Osteoblast (primary cell): ENCODE measurements at regions not wholly inside any gene's neighbourhood (a gene's known extent, or its start where the extent isn't known, plus 50 kb on each side); places are given as distances from the start of the nearest gene placed in this dataset.

ENCODE experiments used
- DNase-seq: peaks from one replicate; pipeline ENCODE4 v3.0.0; 2011; ENCODE audit warnings: low spot score, mixed read lengths; ENCODE audit not compliant: insufficient read length; ENCODE audit errors: missing footprints
- H2AFZ ChIP-seq: 2 replicates; pipeline ENCODE4 v1.6.0; 2011; ENCODE audit warnings: mild to moderate bottlenecking, low read length
- H3K27ac ChIP-seq: 2 replicates; pipeline ENCODE4 v1.5.1; 2011; ENCODE audit warnings: mild to moderate bottlenecking, low read depth, low read length, moderate library complexity
- H3K27me3 ChIP-seq: 2 replicates; pipeline ENCODE4 v1.6.0; 2012; ENCODE audit warnings: mild to moderate bottlenecking, control low read depth, inconsistent platforms, low read length, moderate library complexity; ENCODE audit not compliant: insufficient read depth
- H3K36me3 ChIP-seq: 2 replicates; pipeline ENCODE4 v1.5.1; 2011; ENCODE audit warnings: mild to moderate bottlenecking, low read length, control low read depth, moderate library complexity; ENCODE audit not compliant: insufficient read depth
- H3K4me1 ChIP-seq: 2 replicates; pipeline ENCODE4 v1.5.1; 2011; ENCODE audit warnings: mild to moderate bottlenecking, low read length, control low read depth, moderate library complexity; ENCODE audit not compliant: insufficient read depth
- H3K4me2 ChIP-seq: 2 replicates; pipeline ENCODE4 v1.6.0; 2011; ENCODE audit warnings: mild to moderate bottlenecking, low read length; ENCODE audit not compliant: insufficient read depth
- H3K4me3 ChIP-seq: fragments of 200-600 bp; sonication (generic); 3 replicates; pipeline ENCODE4 v1.5.1; 2012; ENCODE audit warnings: mild to moderate bottlenecking, low read length, inconsistent platforms; ENCODE audit not compliant: insufficient read depth
- H3K79me2 ChIP-seq: 2 replicates; pipeline ENCODE4 v1.6.0; 2012; ENCODE audit warnings: mild to moderate bottlenecking, low read length, control low read depth, inconsistent platforms; ENCODE audit not compliant: insufficient read depth
- H3K9me3 ChIP-seq: 2 replicates; pipeline ENCODE4 v1.5.1; 2011; ENCODE audit warnings: low read depth, low read length, control low read depth
- H4K20me1 ChIP-seq: 2 replicates; pipeline ENCODE4 v1.6.0; 2012; ENCODE audit warnings: mild to moderate bottlenecking, low read length, control low read depth; ENCODE audit not compliant: insufficient read depth
- TF ChIP-seq, protein P1 (sequence below): IDR thresholded peaks from 2 replicates; pipeline ENCODE4 v1.5.1; 2011; ENCODE audit warnings: mild to moderate bottlenecking, low read depth, low read length, moderate library complexity; ENCODE audit errors: extremely low read depth

- no peak overlapping the region for H3K27ac ChIP-seq
- DNase-seq = no peak
- H3K79me2 ChIP-seq = no peaks in the 10 kb centered on the region
- H3K36me3 ChIP-seq = no peaks in the 10 kb centered on the region
- H3K4me2 ChIP-seq = no peak overlapping the region
- no peaks in the 10 kb centered on the region for H3K9me3 ChIP-seq
- no peaks in the 10 kb centered on the region for H3K4me1 ChIP-seq
- H3K27me3 ChIP-seq = no peaks in the 10 kb centered on the region
- H4K20me1 ChIP-seq = no peaks in the 10 kb centered on the region
- TF ChIP-seq, protein P1, sequence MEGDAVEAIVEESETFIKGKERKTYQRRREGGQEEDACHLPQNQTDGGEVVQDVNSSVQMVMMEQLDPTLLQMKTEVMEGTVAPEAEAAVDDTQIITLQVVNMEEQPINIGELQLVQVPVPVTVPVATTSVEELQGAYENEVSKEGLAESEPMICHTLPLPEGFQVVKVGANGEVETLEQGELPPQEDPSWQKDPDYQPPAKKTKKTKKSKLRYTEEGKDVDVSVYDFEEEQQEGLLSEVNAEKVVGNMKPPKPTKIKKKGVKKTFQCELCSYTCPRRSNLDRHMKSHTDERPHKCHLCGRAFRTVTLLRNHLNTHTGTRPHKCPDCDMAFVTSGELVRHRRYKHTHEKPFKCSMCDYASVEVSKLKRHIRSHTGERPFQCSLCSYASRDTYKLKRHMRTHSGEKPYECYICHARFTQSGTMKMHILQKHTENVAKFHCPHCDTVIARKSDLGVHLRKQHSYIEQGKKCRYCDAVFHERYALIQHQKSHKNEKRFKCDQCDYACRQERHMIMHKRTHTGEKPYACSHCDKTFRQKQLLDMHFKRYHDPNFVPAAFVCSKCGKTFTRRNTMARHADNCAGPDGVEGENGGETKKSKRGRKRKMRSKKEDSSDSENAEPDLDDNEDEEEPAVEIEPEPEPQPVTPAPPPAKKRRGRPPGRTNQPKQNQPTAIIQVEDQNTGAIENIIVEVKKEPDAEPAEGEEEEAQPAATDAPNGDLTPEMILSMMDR = no peak
- H3K4me3 ChIP-seq = no peak overlapping the region
- H2AFZ ChIP-seq = no peak overlapping the region
Observed at GRCh38 chr5:60149081-60149480, 255.6 kb upstream of the PDE4D start.

- H3K36me3 ChIP-seq = no peaks in the 10 kb centered on the region
- no peaks in the 10 kb centered on the region for H3K27me3 ChIP-seq
- H3K27ac ChIP-seq = no peak overlapping the region
Observed at GRCh38 chr5:60148366-60148765, 254.8 kb upstream of the PDE4D start.

GRCh38 chr5:60147791-60148190, 254.3 kb upstream of the PDE4D start:
- no peak overlapping the region for H3K4me2 ChIP-seq
- no peaks in the 10 kb centered on the region for H4K20me1 ChIP-seq
- DNase-seq = no peak
- no peaks in the 10 kb centered on the region for H3K4me1 ChIP-seq
- no peak overlapping the region for H3K4me3 ChIP-seq
- H2AFZ ChIP-seq = no peak overlapping the region
- no peaks in the 10 kb centered on the region for H3K27me3 ChIP-seq
- H3K36me3 ChIP-seq = no peaks in the 10 kb centered on the region
- H3K9me3 ChIP-seq = no peaks in the 10 kb centered on the region
- no peak overlapping the region for H3K27ac ChIP-seq
- no peaks in the 10 kb centered on the region for H3K79me2 ChIP-seq
- TF ChIP-seq, protein P1 = no peak

More at GRCh38 chr5:60148366-60148765, 254.8 kb upstream of the PDE4D start:
- TF ChIP-seq, protein P1 = no peak
- H4K20me1 ChIP-seq = no peaks in the 10 kb centered on the region
- H3K4me1 ChIP-seq = no peaks in the 10 kb centered on the region
- DNase-seq = peak; percentile 4
- no peaks in the 10 kb centered on the region for H3K79me2 ChIP-seq
- no peaks in the 10 kb centered on the region for H3K9me3 ChIP-seq
- no peak overlapping the region for H3K4me2 ChIP-seq
- no peak overlapping the region for H3K4me3 ChIP-seq
- H2AFZ ChIP-seq = no peak overlapping the region

DNA sequence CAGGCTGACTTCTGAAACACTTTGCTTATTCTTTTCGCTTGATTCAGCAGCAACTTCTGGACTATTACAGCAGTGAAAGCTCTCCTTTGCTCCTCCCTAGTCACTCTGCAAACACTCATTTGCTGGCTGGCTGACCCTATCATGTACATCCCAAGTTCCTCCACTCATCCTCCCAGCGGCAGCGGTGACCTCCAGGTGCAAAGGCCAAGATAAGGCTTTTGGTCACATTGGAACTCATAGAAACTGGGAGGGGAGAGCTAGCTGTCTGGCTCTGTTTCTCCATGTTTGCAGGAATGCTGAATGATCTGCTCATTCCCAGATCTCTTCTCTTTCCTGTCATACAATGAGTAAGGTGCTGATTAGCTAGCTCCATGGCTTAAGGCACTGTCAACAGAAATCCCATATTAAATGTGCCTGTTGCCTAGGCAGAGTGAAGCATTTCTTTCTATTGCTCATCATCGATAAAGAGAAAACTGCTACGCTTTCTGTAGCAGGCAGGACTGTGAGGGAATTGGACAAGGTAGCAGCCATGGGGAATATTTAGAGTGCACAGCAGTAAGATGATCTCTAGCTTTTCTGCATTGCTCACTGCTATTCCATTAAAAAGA, 250.5 kb upstream of the PDE4D start:
- Histone ChIP-seq H3K4me3 (no peak overlapping the region), H2AFZ (no peak overlapping the region), H3K79me2 (no peaks in the 10 kb centered on the region), H3K9me3 (no peaks in the 10 kb centered on the region), H3K27ac (no peak overlapping the region), H4K20me1 (no peaks in the 10 kb centered on the region), H3K4me2 (no peak overlapping the region), H3K27me3 (no peaks in the 10 kb centered on the region), H3K4me1 (no peaks in the 10 kb centered on the region), H3K36me3 (no peaks in the 10 kb centered on the region)
- TF ChIP-seq, protein P1 = no peak
- no peak for DNase-seq
